Activated CD8-positive, alpha-beta memory T cell treated with anti-CD3 and anti-CD28 coated beads for 48 hours (primary cell): ENCODE measurements at regions not wholly inside any gene's neighbourhood (a gene's known extent, or its start where the extent isn't known, plus 50 kb on each side); places are given as distances from the start of the nearest gene placed in this dataset.

Source experiments
- DNase-seq, 3 experiments: peaks; one replicate each; pipeline ENCODE4 v3.0.0-alpha.2; 2020; ENCODE audit warnings: low read depth in 2 of 3, low spot score in 2 of 3

DNA sequence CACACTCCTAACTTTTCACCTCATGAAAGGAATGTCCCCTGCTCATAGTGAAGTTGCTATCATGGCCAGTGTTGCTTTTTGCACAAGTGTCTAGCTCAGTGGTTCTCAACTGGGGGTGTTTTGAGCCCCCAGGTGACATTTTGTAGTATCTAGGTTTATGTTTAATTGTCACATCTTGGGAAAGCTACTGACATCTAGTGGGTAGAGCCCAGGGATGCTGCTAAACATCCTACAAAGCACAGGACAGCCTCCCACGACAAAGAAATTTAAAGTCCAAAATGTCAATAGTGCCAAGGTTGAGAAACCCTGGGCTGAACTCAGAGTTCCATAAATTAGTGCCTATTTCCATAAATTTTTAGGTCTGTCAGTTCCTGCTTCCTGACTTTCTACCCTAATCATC is 70.7 kb upstream of the HCCS start:
- DNase-seq = no peak

DNA sequence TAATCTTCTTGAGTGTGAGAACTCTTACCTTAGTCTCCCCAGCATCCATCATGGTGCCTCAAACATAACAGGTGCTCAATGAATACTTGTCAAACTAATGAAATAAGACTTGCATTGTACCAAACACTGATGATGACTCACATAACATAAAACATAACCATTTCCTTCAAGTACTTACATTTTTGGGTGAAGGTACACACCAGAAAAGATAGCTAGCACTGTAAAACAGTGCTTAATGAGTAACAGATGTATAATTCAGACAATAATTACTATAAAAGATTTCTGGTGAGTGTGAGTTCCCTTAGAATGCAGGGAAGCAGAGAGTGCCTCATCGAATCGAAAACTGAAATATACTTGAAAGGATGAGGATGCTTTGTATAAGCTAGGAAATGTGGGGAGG is 70.1 kb upstream of the HCCS start:
- DNase-seq = no peak

DNA sequence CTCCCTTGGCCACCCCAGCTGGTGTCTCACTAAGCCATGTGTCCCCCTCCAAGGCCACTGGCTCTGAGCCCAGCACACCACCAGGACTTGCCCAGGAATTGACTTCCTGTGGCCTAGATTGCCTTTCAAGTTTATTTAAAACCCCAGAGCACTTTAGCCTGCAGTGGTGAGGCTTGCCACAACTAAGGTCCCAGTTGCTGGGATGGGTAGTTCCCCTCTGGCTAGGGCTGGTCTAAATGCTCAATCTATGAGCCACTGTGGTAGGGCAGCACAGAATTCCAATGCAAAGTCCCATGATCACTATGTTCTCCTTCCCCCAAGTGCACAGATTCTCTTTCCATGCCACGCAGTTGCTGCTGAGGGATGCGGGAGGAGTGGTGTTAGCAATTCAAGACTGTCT is 61.1 kb upstream of the HCCS start:
- DNase-seq = no peak

DNA sequence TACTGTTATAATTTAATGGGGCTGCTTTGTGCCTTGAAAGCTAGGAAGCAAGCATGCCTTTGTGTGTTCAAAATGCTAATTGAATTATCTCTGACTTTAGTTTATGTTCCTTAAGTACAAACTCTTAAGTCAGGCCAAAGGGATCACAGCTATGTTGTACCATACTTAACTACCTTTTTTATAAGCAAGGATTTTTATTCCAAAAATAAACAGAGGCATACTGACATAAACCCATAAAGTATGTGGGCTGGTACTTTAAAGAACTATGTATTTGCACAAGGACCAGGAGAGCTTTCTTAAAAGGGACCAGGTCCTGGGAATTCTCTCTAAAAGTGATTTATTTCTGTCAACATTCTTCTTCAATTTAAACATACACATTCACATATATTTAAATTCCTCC is 57.8 kb upstream of the HCCS start:
- DNase-seq = no peak

DNA sequence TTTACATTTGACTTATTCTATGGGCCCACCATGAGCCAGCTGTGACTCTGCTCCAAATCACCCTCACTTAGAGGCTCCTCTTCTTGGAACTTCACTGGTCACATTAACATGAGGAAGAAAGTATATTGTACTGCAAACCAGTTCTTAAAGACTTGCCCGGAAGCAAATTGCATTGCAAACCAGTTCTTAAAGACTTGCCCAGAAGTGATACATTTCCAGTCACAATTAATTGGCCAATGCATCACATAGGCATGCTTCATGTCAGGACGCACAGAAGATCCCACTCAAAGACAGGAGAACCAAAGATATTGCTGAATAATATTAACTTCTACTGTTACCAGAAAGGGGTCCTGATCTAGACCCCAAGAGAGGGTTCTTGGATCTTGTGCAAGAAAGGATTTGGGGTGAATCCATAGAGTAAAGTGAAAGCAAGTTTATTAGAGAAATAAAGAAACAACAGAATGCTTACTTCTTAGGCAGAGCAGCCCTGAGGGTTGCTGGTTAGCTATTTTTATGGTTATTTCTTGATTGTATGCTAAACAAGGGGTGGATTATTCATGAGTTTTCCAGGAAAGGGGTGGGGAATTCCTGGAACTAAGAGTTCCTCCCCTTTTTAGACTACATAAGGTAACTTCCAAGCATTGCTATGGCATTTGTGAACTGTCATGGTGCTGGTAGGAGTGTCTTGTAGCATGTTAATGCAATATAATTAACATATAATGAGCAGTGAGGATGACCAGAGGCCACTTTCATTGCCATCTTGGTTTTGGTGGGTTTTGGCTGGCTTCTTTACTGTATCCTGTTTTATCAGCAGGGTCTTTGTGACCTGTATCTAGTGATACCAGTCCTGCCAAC is 54.6 kb upstream of the HCCS start:
- DNase-seq = no peak

DNA sequence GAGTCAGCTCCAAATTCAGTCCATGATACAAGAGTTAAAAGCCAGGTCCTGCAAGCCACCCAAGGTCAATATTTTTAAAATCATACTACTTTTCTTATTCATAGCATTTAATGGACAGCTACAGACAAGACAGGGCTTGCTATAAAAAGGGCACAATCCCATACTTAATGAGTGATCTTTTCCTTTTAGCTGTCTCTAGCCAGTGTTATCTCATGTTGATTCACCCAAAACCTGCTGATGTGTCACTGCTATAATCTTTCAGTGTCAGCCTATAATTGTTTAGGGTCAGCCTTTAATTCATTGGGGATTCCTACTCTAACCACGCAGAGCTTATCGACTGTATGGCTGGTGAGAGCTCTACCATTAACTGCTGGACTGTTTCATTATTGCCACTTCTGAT is 51.2 kb upstream of the HCCS start:
- DNase-seq = no peak
